ENCODE measurements at regions not wholly inside any gene's neighbourhood (a gene's known extent, or its start where the extent isn't known, plus 50 kb on each side); places are given as distances from the start of the nearest gene placed in this dataset.

- TF ChIP-seq PHF8 (conservative IDR thresholded peaks at IDR 0.05; ENCODE audit: low read depth, low read length) = no peak
- no peak for TF ChIP-seq BACH1 (IDR thresholded peaks at IDR 0.05; ENCODE audit: low read length)
These were observed 149.5 kb upstream of the MYCN start (continued) for GRCh38 chr2:15790838-15791237.
